Breast epithelium (tissue), 3 donors: ENCODE measurements at regions not wholly inside any gene's neighbourhood (a gene's known extent, or its start where the extent isn't known, plus 50 kb on each side); places are given as distances from the start of the nearest gene placed in this dataset.
"Not testable (repeated sequence)": the region's sequence is repeated elsewhere in the genome, so short reads cannot be mapped to it uniquely, and the experiment has no call there.

ENCODE experiments used
- CTCF ChIP-seq, 3 donors: fragments of 450-650 bp; IDR thresholded peaks; one replicate each; pipeline ENCODE4 v1.5.1; 2016 to 2017; ENCODE audit warnings: antibody characterized with exemption in 3 of 3, mild to moderate bottlenecking in 3 of 3, moderate library complexity in 3 of 3
- POLR2A ChIP-seq: fragments of 450-650 bp; IDR thresholded peaks from one replicate; pipeline ENCODE4 v1.6.1; 2016; ENCODE audit warnings: antibody characterized with exemption, mild to moderate bottlenecking, moderate library complexity
- POLR2AphosphoS5 ChIP-seq, 3 donors: sonication (generic); formaldehyde crosslinking; IDR thresholded peaks; one replicate each; pipeline ENCODE4 v1.6.1; 2017; ENCODE audit warnings: antibody characterized with exemption in 3 of 3

- not testable (repeated sequence) for TF ChIP-seq CTCF (IDR thresholded peaks at IDR 0.05); POLR2AphosphoS5 (IDR thresholded peaks at IDR 0.05); POLR2A
These were observed 58.8 kb upstream of the ADAMTS5 start for GRCh38 chr21:27025708-27026107.
